A673 (cell line): ENCODE measurements at regions not wholly inside any gene's neighbourhood (a gene's known extent, or its start where the extent isn't known, plus 50 kb on each side); places are given as distances from the start of the nearest gene placed in this dataset.

Experiments used
- BruUV-seq: library from RNA; stranded (reverse); fragments of 400-500 nt; replicated peaks from 2 replicates; lab custom pipeline; 2021; lab: Mats Ljungman, UMichigan
- CTCF ChIA-PET: fragments of 300-600 bp; sonication (Branson Sonifier 250); formaldehyde crosslinking; loops from one replicate; lab custom pipeline; 2022; ENCODE audit warnings: antibody characterized with exemption; lab: Charles Lee
- POLR2A ChIA-PET: fragments of 300-600 bp; sonication (Branson Sonifier 250); formaldehyde crosslinking; loops from one replicate; lab custom pipeline; 2022; ENCODE audit warnings: antibody characterized with exemption; ENCODE audit not compliant: low non-redundant PET; lab: Charles Lee
- DNase-seq: peaks from one replicate; pipeline ENCODE4 v3.0.0-alpha.2; 2015; ENCODE audit warnings: low spot score
- H3K27ac ChIP-seq: fragments of 200-600 bp; sonication (generic); 2 replicates; pipeline ENCODE4 v1.5.1; 2016; ENCODE audit warnings: mixed run types, low read depth, mild to moderate bottlenecking, mixed read lengths, antibody characterized with exemption, low read length; ENCODE audit not compliant: poor library complexity, severe bottlenecking
- H3K27me3 ChIP-seq: fragments of 200-600 bp; sonication (generic); replicated peaks from 2 replicates; pipeline ENCODE4 v1.6.1; 2017; ENCODE audit warnings: mixed run types, low read depth, mild to moderate bottlenecking, mixed read lengths, antibody characterized with exemption, low read length; ENCODE audit not compliant: insufficient read depth, poor library complexity
- H3K36me3 ChIP-seq: fragments of 200-600 bp; sonication (generic); 2 replicates; pipeline ENCODE4 v1.6.1; 2016; ENCODE audit warnings: mixed run types, mild to moderate bottlenecking, mixed read lengths, antibody characterized with exemption, low read length; ENCODE audit not compliant: insufficient read depth, poor library complexity, severe bottlenecking
- H3K4me1 ChIP-seq: fragments of 200-600 bp; sonication (generic); 2 replicates; pipeline ENCODE4 v1.6.1; 2017; ENCODE audit warnings: mixed run types, mild to moderate bottlenecking, mixed read lengths, antibody characterized with exemption, low read length; ENCODE audit not compliant: insufficient read depth, poor library complexity, severe bottlenecking
- H3K4me3 ChIP-seq: fragments of 200-600 bp; sonication (generic); 2 replicates; pipeline ENCODE4 v1.5.1; 2016; ENCODE audit warnings: low read depth, mixed run types, mild to moderate bottlenecking, mixed read lengths, low read length; ENCODE audit not compliant: poor library complexity, severe bottlenecking
- H3K9me3 ChIP-seq: fragments of 200-600 bp; sonication (generic); 2 replicates; pipeline ENCODE4 v1.6.1; 2016; ENCODE audit warnings: mixed run types, low read depth, mild to moderate bottlenecking, mixed read lengths, antibody characterized with exemption, low read length; ENCODE audit not compliant: poor library complexity, severe bottlenecking
- CTCF ChIP-seq: fragments of 300-800, 200-600 bp; sonication (generic); conservative IDR thresholded peaks from 2 replicates; pipeline ENCODE4 v1.5.1; 2017; ENCODE audit warnings: low read depth, mild to moderate bottlenecking, antibody characterized with exemption, low read length, moderate library complexity, mixed read lengths
- EZH2 ChIP-seq: fragments of 200-600 bp; sonication (generic); IDR thresholded peaks from 2 replicates; pipeline ENCODE4 v1.6.1; 2017; ENCODE audit warnings: borderline replicate concordance, low read depth, mild to moderate bottlenecking, mixed read lengths, antibody characterized with exemption, low read length; ENCODE audit not compliant: poor library complexity, severe bottlenecking
- intact Hi-C: fragments of 100-400 bp; cut with micrococcal nuclease; formaldehyde crosslinking; loops from one replicate; pipeline ENCODE4 v1.10.0; 2022; ENCODE audit not compliant: unreplicated experiment

GRCh38 chr7:41508755-41509154 is 194.1 kb downstream of the INHBA start:
- Histone ChIP-seq H3K4me1 (no peaks in the 10 kb centered on the region), H3K4me3 (no peak overlapping the region), H3K27me3 (peaks cover 21% of the 10 kb centered on the region), H3K36me3 (no peaks in the 10 kb centered on the region), H3K9me3 (no peaks in the 10 kb centered on the region), H3K27ac (no peak overlapping the region)
- no peak for TF ChIP-seq CTCF
- TF ChIP-seq EZH2, result no peak
- intact Hi-C loops, result no loop called here
- no TSS peak for BruUV-seq
- ChIA-PET POLR2A (no interaction called here), CTCF (no interaction called here)
- DNase-seq, result no peak

- BruUV-seq, result no TSS peak
- Histone ChIP-seq H3K4me1 (no peaks in the 10 kb centered on the region), H3K27me3 (peaks cover 28% of the 10 kb centered on the region), H3K27ac (no peak overlapping the region), H3K9me3 (no peaks in the 10 kb centered on the region), H3K36me3 (no peaks in the 10 kb centered on the region), H3K4me3 (no peak overlapping the region)
- TF ChIP-seq EZH2 (no peak), CTCF (no peak)
- no peak for DNase-seq
- intact Hi-C loops, result no loop called here
- CTCF ChIA-PET, result no interaction called here
- POLR2A ChIA-PET, result no interaction called here
Observed at GRCh38 chr7:41507686-41508268, 195.1 kb downstream of the INHBA start.

GRCh38 chr7:41504214-41504980 is 198.5 kb downstream of the INHBA start:
- Histone ChIP-seq H3K4me3 (no peak overlapping the region), H3K27ac (no peak overlapping the region), H3K9me3 (no peaks in the 10 kb centered on the region), H3K27me3 (peaks cover 28% of the 10 kb centered on the region), H3K36me3 (no peaks in the 10 kb centered on the region), H3K4me1 (no peaks in the 10 kb centered on the region)
- POLR2A ChIA-PET, result no interaction called here
- no TSS peak for BruUV-seq
- intact Hi-C loops, result no loop called here
- TF ChIP-seq CTCF (no peak), EZH2 (no peak)
- no peak for DNase-seq
- CTCF ChIA-PET, result no interaction called here
